ENCODE measurements at regions not wholly inside any gene's neighbourhood (a gene's known extent, or its start where the extent isn't known, plus 50 kb on each side); places are given as distances from the start of the nearest gene placed in this dataset.
"Not testable (repeated sequence)": the region's sequence is repeated elsewhere in the genome, so short reads cannot be mapped to it uniquely, and the experiment has no call there.

- H3K27ac ChIP-seq: no peak overlapping the region
- no peak for TF ChIP-seq CTCF (conservative IDR thresholded peaks at IDR 0.05)
These were observed 985.4 kb downstream of the TMEM121 start for GRCh38 chr14:106511800-106512198.

GRCh38 chr14:106513302-106513701 lies 986.9 kb downstream of the TMEM121 start:
- no peak overlapping the region for H3K27ac ChIP-seq
- TF ChIP-seq CTCF (conservative IDR thresholded peaks at IDR 0.05): no peak

GRCh38 chr14:106518054-106518943 lies 991.9 kb downstream of the TMEM121 start:
- H3K27ac ChIP-seq: no peak overlapping the region
- no peak; the same call in 1 of the 2 replicates for TF ChIP-seq CTCF (conservative IDR thresholded peaks at IDR 0.05)

- H3K27ac ChIP-seq: not testable (repeated sequence)
These were observed 995.7 kb downstream of the TMEM121 start for GRCh38 chr14:106522118-106522517.

- peak overlapping the region; percentile 71 for H3K27ac ChIP-seq
- no peak for TF ChIP-seq CTCF (conservative IDR thresholded peaks at IDR 0.05)
These were observed 996.6 kb downstream of the TMEM121 start for GRCh38 chr14:106522990-106523389.

- H3K27ac ChIP-seq: no peak overlapping the region
- TF ChIP-seq CTCF (conservative IDR thresholded peaks at IDR 0.05): no peak
These were observed 1002.3 kb downstream of the TMEM121 start for GRCh38 chr14:106528717-106529116.

- no peak for TF ChIP-seq CTCF (conservative IDR thresholded peaks at IDR 0.05)
- H3K27ac ChIP-seq: no peak overlapping the region
These were observed 1003.6 kb downstream of the TMEM121 start for GRCh38 chr14:106530031-106530422.

- peak overlapping the region; percentile 60 for H3K27ac ChIP-seq
- TF ChIP-seq CTCF (conservative IDR thresholded peaks at IDR 0.05): peak; percentile 15
These were observed 1004.2 kb downstream of the TMEM121 start for GRCh38 chr14:106530423-106531107.

All from VCaP (cell line).